Naive thymus-derived CD8-positive, alpha-beta T cell (primary cell): ENCODE measurements at regions not wholly inside any gene's neighbourhood (a gene's known extent, or its start where the extent isn't known, plus 50 kb on each side); places are given as distances from the start of the nearest gene placed in this dataset.

Source experiments
- ATAC-seq, 2 donors: fragments of 150-1000 bp; cut with Tn5 transposase in 1 of 2; sonication (Bioruptor Pico), chemical (Tn5 transposase) in 1 of 2; 1 replicate in 1 of 2; 2 replicates in 1 of 2; pipeline ENCODE4 v1.10.0; 2021; ENCODE audit warnings: mild to moderate bottlenecking in 2 of 2, moderate library complexity in 2 of 2
- POLR2A ChIA-PET: fragments of 350-600 bp; sonication (Branson Sonifier 250); formaldehyde crosslinking; loops from one replicate; lab custom pipeline; 2021; ENCODE audit warnings: antibody characterized with exemption; lab: Charles Lee
- DNase-seq, 10 donors: peaks; one replicate each; pipeline versions ENCODE4 v3.0.0 to v3.0.0-alpha.2; 2020 to 2022
- H3K27ac Mint-ChIP-seq, 10 donors: one replicate each; pipeline ENCODE4 v1.8.0; 2020 to 2022; ENCODE audit warnings: mild to moderate bottlenecking in 10 of 10, mixed read lengths in 10 of 10, moderate library complexity in 4 of 10, inconsistent platforms in 1 of 10
- H3K27me3 Mint-ChIP-seq, 5 donors: one replicate each; pipeline ENCODE4 v1.8.0; 2021 to 2022; ENCODE audit warnings: mixed read lengths in 5 of 5
- H3K36me3 Mint-ChIP-seq, 3 donors: one replicate each; pipeline ENCODE4 v1.8.0; 2020 to 2022; ENCODE audit warnings: mixed read lengths in 3 of 3, mild to moderate bottlenecking in 2 of 3, inconsistent platforms in 1 of 3
- H3K4me1 Mint-ChIP-seq, 4 donors: one replicate each; pipeline ENCODE4 v1.8.0; 2021 to 2022; ENCODE audit warnings: mixed read lengths in 4 of 4
- H3K4me3 Mint-ChIP-seq, 10 donors: one replicate each; pipeline ENCODE4 v1.8.0; 2020 to 2022; ENCODE audit warnings: mild to moderate bottlenecking in 10 of 10, mixed read lengths in 10 of 10, moderate library complexity in 6 of 10, inconsistent platforms in 1 of 10
- H3K9me3 Mint-ChIP-seq, 9 donors: one replicate each; pipeline ENCODE4 v1.8.0; 2020 to 2022; ENCODE audit warnings: mixed read lengths in 9 of 9, mild to moderate bottlenecking in 3 of 9, inconsistent platforms in 1 of 9, moderate library complexity in 1 of 9

DNA sequence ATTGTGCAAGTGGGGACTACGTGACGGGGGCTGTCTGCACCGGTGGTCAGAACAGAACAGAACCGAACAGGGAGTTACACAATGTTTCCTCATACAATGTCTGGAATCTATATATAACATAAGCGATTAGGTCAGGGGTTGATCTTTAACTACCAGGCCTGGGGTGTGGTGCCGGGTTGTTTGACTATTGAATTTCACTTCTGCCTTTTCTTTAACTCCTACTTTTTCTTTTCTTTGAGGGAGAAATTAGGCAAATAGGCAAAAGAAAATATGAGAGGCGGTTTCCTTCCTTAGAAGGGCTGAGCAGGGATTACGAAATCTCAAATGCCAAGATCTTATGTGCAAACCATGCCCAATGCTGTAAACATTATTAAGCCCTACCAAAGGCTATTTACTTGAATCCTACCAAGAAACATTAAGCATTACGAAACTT lies 140.3 kb downstream of the SLC38A6 start:
- H3K27me3 Mint-ChIP-seq = peaks cover 0 to 12% (median 6%) of the 10 kb centered on the region in 5 donors
- peaks cover 0 to 19% (median 10%) of the 10 kb centered on the region in 9 donors for H3K9me3 Mint-ChIP-seq
- POLR2A ChIA-PET = no interaction called here
- H3K4me1 Mint-ChIP-seq = peaks cover 0 to 4% (median 0%) of the 10 kb centered on the region in 4 donors
- no peak overlapping the region for H3K27ac Mint-ChIP-seq
- H3K36me3 Mint-ChIP-seq = peaks cover 0 to 7% (median 0%) of the 10 kb centered on the region in 3 donors
- DNase-seq = no peak
- no peak overlapping the region for H3K4me3 Mint-ChIP-seq
- no peak for ATAC-seq

DNA sequence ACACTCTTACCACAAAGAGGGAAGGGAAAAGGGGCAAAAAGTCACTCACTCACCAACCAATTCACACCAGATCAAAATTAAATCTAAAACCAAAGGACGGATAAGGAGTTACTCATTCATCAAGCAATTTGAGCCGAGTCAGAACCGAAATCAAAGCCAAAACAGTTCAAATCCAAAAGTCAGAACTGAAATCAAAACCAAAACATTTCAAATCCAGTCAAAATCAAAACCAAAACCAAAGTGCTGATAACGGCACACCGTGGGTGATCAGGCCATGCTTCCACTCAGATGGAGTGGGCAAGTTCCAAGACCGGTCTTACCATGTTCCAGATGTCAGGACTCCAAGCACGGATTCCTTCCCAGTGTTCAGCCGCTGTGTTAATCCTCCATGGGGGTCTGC lies 139.5 kb downstream of the SLC38A6 start:
- H3K27me3 Mint-ChIP-seq = peaks cover 0 to 7% (median 0%) of the 10 kb centered on the region in 5 donors
- no peak overlapping the region for H3K27ac Mint-ChIP-seq
- H3K4me1 Mint-ChIP-seq = peaks cover 0 to 4% (median 0%) of the 10 kb centered on the region in 4 donors
- DNase-seq (no peak), ATAC-seq (no peak)
- H3K36me3 Mint-ChIP-seq = peaks cover 0 to 7% (median 0%) of the 10 kb centered on the region in 3 donors
- peaks cover 0 to 22% (median 10%) of the 10 kb centered on the region in 9 donors for H3K9me3 Mint-ChIP-seq
- POLR2A ChIA-PET = no interaction called here
- peak overlapping the region in 1 of 10 donors; percentile 8 for H3K4me3 Mint-ChIP-seq

DNA sequence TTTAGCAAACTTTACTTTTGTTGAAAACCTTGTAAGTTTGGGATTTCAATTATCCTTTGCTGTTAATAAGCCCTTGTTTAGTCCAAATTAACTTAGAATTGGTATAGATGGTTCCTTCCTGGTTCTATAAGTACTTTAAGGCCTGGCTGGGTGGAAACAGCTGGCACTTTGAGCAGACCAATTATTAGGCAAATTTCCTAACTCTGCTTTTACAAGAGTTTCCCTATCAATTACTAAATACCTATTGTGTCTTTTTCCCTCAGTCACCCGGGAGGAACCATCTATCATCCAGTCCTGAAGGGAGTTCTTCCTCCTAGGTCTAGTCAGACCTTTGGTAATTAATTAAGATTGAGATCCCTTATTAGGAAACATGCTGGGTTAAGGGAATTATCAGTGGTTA lies 138.0 kb downstream of the SLC38A6 start:
- DNase-seq (no peak), ATAC-seq (no peak)
- peaks cover 0 to 4% (median 0%) of the 10 kb centered on the region in 4 donors for H3K4me1 Mint-ChIP-seq
- peaks cover 0 to 22% (median 0%) of the 10 kb centered on the region in 3 donors for H3K36me3 Mint-ChIP-seq
- no peak overlapping the region for H3K27ac Mint-ChIP-seq
- peaks cover 0 to 7% (median 0%) of the 10 kb centered on the region in 5 donors for H3K27me3 Mint-ChIP-seq
- no peak overlapping the region for H3K4me3 Mint-ChIP-seq
- POLR2A ChIA-PET = no interaction called here
- peaks cover 7 to 37% (median 22%) of the 10 kb centered on the region in 9 donors for H3K9me3 Mint-ChIP-seq

DNA sequence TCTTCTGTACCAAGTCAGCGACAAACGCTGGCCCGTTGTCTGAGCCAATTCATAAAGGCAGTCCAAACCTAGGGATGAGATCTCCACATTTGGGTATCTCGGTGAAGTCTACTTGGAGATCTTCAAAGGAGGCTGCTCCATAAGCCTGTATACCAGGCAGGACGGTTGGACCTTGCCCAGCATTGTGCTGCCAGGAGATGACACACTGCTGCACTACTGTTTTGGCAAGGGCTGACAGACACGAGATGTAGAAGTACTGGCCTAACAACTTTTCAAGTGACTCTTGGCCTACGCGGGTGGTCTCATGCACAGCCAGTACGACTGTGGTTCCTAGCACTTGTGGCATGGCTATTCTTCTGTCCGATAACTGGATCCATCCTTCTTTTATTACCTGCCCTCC lies 135.3 kb downstream of the SLC38A6 start:
- H3K27ac Mint-ChIP-seq = no peak overlapping the region
- H3K4me1 Mint-ChIP-seq = peaks cover 0 to 4% (median 0%) of the 10 kb centered on the region in 4 donors
- peaks cover 0 to 18% (median 6%) of the 10 kb centered on the region in 5 donors for H3K27me3 Mint-ChIP-seq
- POLR2A ChIA-PET = no interaction called here
- peaks cover 0 to 29% (median 0%) of the 10 kb centered on the region in 3 donors for H3K36me3 Mint-ChIP-seq
- peaks cover 9 to 44% (median 23%) of the 10 kb centered on the region in 9 donors for H3K9me3 Mint-ChIP-seq
- ATAC-seq (no peak), DNase-seq (no peak)
- H3K4me3 Mint-ChIP-seq = no peak overlapping the region

DNA sequence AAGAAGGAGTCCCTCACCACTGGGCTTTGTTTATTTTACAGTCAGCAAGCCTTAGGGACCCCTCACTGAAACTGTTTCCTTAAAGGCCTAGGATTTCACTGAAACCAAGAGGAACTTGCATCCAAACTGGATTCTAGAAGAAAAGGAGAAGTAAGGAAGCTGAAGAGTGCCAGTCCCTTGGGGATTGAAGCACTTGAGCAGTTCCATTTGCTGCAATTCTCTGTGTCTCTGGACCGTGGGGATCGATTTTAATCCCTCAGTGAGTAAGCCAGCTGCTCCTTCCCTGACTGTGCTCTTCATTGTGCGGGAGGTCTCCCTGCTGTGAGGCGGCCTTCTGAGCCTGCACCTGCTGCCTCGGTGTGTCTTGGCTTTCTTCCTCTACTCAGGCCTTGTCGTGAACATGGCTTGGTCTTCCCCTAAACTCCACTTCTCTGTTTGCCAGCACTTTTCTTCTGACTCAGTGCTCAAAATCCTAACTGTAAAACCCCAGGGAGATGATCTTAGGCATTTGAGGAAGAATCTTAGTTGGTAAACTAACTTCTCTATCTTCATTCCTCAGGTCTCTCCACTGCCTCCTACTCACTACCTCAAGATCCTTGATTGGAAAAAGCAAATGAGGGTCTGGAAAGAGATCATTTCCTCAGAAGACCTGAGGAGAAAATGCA lies 132.6 kb downstream of the SLC38A6 start:
- H3K27ac Mint-ChIP-seq = peak overlapping the region in 1 of 10 donors; percentile 19
- H3K4me3 Mint-ChIP-seq = no peak overlapping the region
- peaks cover 3 to 23% (median 7%) of the 10 kb centered on the region in 5 donors for H3K27me3 Mint-ChIP-seq
- ATAC-seq = no peak
- peaks cover 4 to 33% (median 17%) of the 10 kb centered on the region in 9 donors for H3K9me3 Mint-ChIP-seq
- no peak for DNase-seq
- H3K4me1 Mint-ChIP-seq = no peaks in the 10 kb centered on the region
- H3K36me3 Mint-ChIP-seq = peaks cover 0 to 22% (median 3%) of the 10 kb centered on the region in 3 donors
- POLR2A ChIA-PET = no interaction called here

DNA sequence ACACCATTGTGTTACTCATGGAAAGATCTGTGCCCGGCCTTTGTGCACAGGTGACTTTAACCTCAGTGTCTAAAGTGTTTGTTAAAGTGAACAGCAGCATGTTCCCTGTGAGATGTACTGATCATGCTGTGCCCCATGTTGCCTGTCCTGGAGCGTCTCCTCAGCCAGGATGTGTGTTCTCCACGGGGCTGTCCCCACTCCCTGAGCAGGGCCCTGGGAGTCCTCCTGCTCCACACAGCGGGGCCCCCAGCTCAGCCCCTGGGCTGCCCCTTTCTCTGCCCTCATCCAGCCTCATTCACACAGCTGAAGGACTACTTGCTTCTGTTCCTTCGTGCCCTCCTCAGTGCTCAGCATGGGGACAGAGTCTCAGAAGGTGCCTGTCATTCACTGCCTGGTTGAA lies 131.5 kb downstream of the SLC38A6 start:
- H3K27me3 Mint-ChIP-seq = peaks cover 3 to 23% (median 7%) of the 10 kb centered on the region in 5 donors
- DNase-seq (no peak), ATAC-seq (no peak)
- H3K4me1 Mint-ChIP-seq = no peaks in the 10 kb centered on the region
- H3K9me3 Mint-ChIP-seq = peaks cover 4 to 33% (median 17%) of the 10 kb centered on the region in 9 donors
- POLR2A ChIA-PET = no interaction called here
- no peak overlapping the region for H3K4me3 Mint-ChIP-seq
- peaks cover 0 to 22% (median 9%) of the 10 kb centered on the region in 3 donors for H3K36me3 Mint-ChIP-seq
- H3K27ac Mint-ChIP-seq = no peak overlapping the region

DNA sequence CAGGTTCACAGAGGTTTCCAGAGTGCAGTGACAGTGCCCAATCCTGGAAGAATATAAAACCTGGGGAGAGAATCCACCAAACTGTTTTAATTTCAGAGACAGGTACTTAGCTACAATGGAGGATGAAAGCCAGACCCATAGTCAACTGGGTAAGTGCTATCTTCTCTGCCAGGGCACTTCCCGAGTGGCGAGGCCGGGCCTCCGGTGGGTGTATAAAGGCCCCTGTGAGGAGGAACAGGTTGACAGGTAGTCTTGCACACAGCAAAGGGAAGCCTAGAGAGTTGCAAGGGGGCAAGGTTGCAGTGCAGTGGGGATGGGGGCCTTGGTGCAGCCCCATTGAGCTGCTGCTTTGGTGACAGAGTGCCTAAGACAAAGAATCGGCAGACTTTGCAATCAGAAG lies 130.7 kb downstream of the SLC38A6 start:
- Mint-ChIP-seq H3K27ac (no peak overlapping the region), H3K36me3 (peaks cover 0 to 22% (median 9%) of the 10 kb centered on the region in 3 donors), H3K27me3 (peaks cover 3 to 23% (median 7%) of the 10 kb centered on the region in 5 donors), H3K4me1 (no peaks in the 10 kb centered on the region), H3K4me3 (no peak overlapping the region), H3K9me3 (peaks cover 2 to 31% (median 17%) of the 10 kb centered on the region in 9 donors)
- DNase-seq (no peak), ATAC-seq (no peak)
- POLR2A ChIA-PET = no interaction called here

DNA sequence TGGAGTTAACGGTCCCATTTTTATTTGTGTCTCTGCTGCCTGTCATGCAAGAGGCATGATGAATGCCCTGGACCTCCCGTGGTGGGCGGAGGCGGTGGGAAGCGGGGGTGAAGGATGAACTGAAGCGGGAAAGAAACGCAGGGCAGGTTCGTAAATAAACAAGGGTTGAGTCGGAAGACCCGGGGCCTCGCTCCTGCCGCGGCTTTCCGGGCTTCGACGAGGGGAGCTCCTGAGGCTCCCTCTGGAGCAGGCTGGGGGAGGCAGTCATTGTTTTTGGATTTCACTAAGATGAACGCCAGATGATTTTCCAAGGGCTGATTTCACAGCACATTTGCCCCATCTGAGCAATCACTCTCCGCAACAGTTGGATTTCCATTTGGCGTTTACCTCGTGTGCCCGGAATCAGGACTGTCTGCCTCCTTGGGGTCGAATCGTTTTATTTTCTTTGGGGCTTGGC lies 130.2 kb downstream of the SLC38A6 start:
- no peak for DNase-seq
- Mint-ChIP-seq H3K27me3 (peaks cover 3 to 23% (median 7%) of the 10 kb centered on the region in 5 donors), H3K27ac (peak overlapping the region in 1 of 10 donors; percentile 46), H3K4me3 (no peak overlapping the region), H3K4me1 (no peaks in the 10 kb centered on the region), H3K9me3 (peaks cover 2 to 31% (median 17%) of the 10 kb centered on the region in 9 donors), H3K36me3 (peaks cover 0 to 22% (median 9%) of the 10 kb centered on the region in 3 donors)
- no peak for ATAC-seq
- POLR2A ChIA-PET = no interaction called here

DNA sequence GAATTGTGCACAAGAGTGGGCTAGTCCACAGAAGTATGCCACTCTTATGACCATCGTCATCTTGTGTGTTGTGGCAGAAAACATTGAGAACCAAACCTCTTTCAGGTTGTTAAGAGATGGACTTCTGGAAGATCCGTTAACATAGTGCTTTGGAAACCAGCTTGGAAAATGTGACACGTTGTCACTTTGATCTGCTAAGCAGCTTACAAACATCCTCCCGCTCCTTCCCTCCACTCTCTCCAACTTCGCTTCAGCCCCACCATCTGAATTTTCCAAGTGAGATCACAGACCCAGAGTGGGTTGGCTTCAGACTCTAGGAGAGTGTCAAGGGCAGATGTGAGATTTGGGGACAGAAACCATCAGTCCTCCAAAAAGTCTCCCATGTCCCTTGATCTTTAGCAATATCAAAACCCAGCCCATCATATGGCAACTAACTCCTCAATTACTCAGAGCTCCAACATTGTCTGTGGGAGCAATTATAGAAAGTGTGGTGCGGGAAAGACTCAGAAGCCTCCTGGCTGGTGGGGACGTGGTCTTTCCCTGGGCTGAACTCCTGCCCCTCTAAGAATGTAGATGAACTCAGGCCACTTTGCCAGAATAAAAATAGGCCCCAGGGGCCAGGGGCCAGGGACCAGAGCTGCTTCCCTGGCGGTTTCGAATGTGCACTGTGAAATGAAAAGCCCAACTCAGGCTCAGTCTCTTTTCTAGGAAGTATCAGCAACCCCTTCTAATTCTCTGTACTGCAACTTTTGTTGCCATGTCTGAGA lies 129.5 kb downstream of the SLC38A6 start:
- Mint-ChIP-seq H3K27ac (no peak overlapping the region), H3K4me3 (no peak overlapping the region), H3K27me3 (peaks cover 3 to 23% (median 7%) of the 10 kb centered on the region in 5 donors), H3K9me3 (peaks cover 2 to 29% (median 17%) of the 10 kb centered on the region in 9 donors), H3K4me1 (no peaks in the 10 kb centered on the region), H3K36me3 (peaks cover 0 to 21% (median 10%) of the 10 kb centered on the region in 3 donors)
- ATAC-seq = no peak
- no peak for DNase-seq
- POLR2A ChIA-PET = no interaction called here

DNA sequence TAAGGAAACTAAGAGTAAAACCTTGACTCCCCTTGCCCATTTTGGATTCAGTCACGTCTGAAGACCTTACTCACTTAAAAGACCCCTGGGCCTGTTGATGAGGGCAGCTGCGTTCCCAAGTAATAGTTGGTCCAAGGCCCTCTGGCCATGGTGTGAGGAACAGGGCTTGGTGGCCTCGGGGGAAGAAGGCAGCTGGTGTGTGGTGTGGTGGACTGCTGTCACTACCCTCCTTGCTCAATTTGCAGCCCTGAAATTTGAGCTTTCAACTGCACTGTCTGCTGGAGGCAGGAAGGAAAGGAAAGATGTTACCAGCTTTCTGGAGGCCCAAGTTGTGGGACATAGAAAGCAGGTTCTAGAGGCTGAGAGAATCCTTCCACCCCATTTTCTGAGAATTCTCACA lies 128.2 kb downstream of the SLC38A6 start:
- ATAC-seq (no peak), DNase-seq (no peak)
- Mint-ChIP-seq H3K4me1 (no peaks in the 10 kb centered on the region), H3K9me3 (peaks cover under 1 to 24% (median 10%) of the 10 kb centered on the region in 9 donors), H3K27me3 (peaks cover 3 to 23% (median 7%) of the 10 kb centered on the region in 5 donors), H3K36me3 (peaks cover 0 to 20% (median 17%) of the 10 kb centered on the region in 3 donors), H3K4me3 (no peak overlapping the region), H3K27ac (no peak overlapping the region)
- POLR2A ChIA-PET = no interaction called here

DNA sequence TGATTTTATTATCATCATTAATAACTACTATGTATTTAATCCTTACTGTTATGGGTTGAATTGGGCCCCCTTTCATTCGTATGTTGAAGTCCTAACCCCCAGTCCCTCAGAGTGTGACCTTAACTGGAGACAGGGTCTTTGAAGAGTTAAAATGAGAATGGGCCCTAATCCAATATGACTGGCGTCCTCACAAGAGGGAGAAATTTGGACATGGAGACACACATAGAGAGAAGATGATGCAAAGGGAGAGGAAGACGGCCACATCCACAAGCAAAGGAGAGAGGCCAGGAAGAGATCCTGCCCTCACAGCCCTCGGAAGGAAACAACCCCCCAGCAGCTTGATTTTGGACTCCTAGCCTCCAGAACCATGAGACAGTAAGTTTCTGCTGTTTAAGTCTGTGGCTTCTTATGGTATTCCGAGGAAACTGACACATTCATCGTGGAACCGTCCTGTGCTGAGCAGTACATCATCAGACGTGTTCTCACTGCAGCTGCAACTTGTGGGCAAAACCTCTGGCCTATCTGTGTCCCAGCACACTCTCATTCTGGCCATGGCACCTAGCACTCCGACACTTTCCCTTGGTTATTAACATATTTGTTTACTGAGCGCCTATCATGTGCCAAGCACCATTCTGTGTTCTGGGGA lies 127.6 kb downstream of the SLC38A6 start:
- H3K4me1 Mint-ChIP-seq = no peaks in the 10 kb centered on the region
- H3K27me3 Mint-ChIP-seq = peaks cover 1 to 23% (median 7%) of the 10 kb centered on the region in 5 donors
- peaks cover 0 to 18% (median 5%) of the 10 kb centered on the region in 9 donors for H3K9me3 Mint-ChIP-seq
- DNase-seq (no peak), ATAC-seq (no peak)
- peaks cover 0 to 21% (median 17%) of the 10 kb centered on the region in 3 donors for H3K36me3 Mint-ChIP-seq
- no peak overlapping the region for H3K27ac Mint-ChIP-seq
- no peak overlapping the region for H3K4me3 Mint-ChIP-seq
- POLR2A ChIA-PET = no interaction called here

DNA sequence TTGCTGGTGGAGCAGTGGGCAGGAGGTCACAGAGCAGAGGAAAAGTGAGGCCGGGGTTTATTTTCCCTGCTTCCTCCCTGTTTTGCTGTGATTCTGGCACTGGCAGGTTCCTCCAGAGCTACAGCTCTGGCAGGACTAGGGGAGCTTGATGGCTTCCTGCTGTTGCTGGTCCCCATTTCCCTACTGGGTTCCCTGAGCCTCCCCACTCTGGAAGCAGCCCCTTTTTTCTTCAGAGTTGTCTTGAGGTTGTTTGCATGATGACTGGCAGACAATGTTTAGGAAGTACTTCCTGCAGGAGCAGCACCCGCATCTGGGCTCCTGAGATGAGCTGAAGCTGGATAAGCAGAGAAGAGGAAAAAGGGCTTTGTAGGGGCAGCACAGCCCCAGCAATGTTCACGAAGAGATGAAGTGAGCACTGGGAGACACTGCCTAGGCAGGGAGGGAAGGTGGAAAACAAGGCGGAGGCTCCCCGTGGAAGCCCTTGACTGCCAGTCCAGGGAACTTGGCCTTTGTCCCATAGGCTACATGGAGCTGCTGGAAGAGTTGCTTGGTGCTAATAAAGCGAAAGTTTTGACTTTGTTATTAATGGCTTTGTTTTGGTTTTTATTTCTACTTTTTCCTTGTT lies 126.9 kb downstream of the SLC38A6 start:
- H3K27me3 Mint-ChIP-seq = peaks cover 1 to 21% (median 7%) of the 10 kb centered on the region in 5 donors
- no peak overlapping the region for H3K4me3 Mint-ChIP-seq
- H3K36me3 Mint-ChIP-seq = peaks cover 0 to 21% (median 14%) of the 10 kb centered on the region in 3 donors
- POLR2A ChIA-PET = no interaction called here
- DNase-seq (no peak), ATAC-seq (no peak)
- no peaks in the 10 kb centered on the region for H3K4me1 Mint-ChIP-seq
- peaks cover 0 to 14% (median 5%) of the 10 kb centered on the region in 9 donors for H3K9me3 Mint-ChIP-seq
- no peak overlapping the region for H3K27ac Mint-ChIP-seq
